ENCODE measurements at regions not wholly inside any gene's neighbourhood (a gene's known extent, or its start where the extent isn't known, plus 50 kb on each side); places are given as distances from the start of the nearest gene placed in this dataset.
"Not testable (repeated sequence)": the region's sequence is repeated elsewhere in the genome, so short reads cannot be mapped to it uniquely, and the experiment has no call there.

- Mint-ChIP-seq H3K9me3 (no peaks in the 10 kb centered on the region), H3K36me3 (no peaks in the 10 kb centered on the region), H3K27me3 (ENCODE audit: low read depth in 3 of 3) (peaks cover 1 to 11% (median 4%) of the 10 kb centered on the region in 3 donors), H3K4me1 (no peaks in the 10 kb centered on the region), H3K27ac (no peak overlapping the region), H3K4me3 (no peak overlapping the region)
- DNase-seq, result no peak
Observed at GRCh38 chr3:27779176-27779575, 57.1 kb upstream of the EOMES start.

GRCh38 chr3:27789420-27789819 lies 67.3 kb upstream of the EOMES start:
- peaks cover 0 to 4% (median 4%) of the 10 kb centered on the region in 3 donors for H3K36me3 Mint-ChIP-seq
- H3K27ac Mint-ChIP-seq, result no peak overlapping the region
- no peaks in the 10 kb centered on the region for H3K9me3 Mint-ChIP-seq
- no peak overlapping the region for H3K4me3 Mint-ChIP-seq
- no peak for DNase-seq
- peaks cover 6 to 8% (median 7%) of the 10 kb centered on the region in 3 donors for H3K27me3 Mint-ChIP-seq (ENCODE audit: low read depth in 3 of 3)
- no peaks in the 10 kb centered on the region for H3K4me1 Mint-ChIP-seq

- no peak for DNase-seq
- Mint-ChIP-seq H3K4me1 (no peaks in the 10 kb centered on the region), H3K36me3 (peaks cover 0 to 3% (median 0%) of the 10 kb centered on the region in 3 donors), H3K4me3 (no peak overlapping the region), H3K27ac (no peak overlapping the region), H3K9me3 (peaks cover 0 to 2% (median 0%) of the 10 kb centered on the region in 6 donors), H3K27me3 (ENCODE audit: low read depth in 3 of 3) (peaks cover 0 to 10% (median 7%) of the 10 kb centered on the region in 3 donors)
Observed at GRCh38 chr3:27791956-27792355, 69.8 kb upstream of the EOMES start.

- Mint-ChIP-seq H3K27me3 (ENCODE audit: low read depth in 3 of 3) (peaks cover 2 to 10% (median 5%) of the 10 kb centered on the region in 3 donors), H3K9me3 (peaks cover 0 to 2% (median 0%) of the 10 kb centered on the region in 6 donors), H3K36me3 (peaks cover 0 to 3% (median 0%) of the 10 kb centered on the region in 3 donors), H3K4me1 (no peaks in the 10 kb centered on the region), H3K4me3 (no peak overlapping the region), H3K27ac (no peak overlapping the region)
- no peak for DNase-seq
Observed at GRCh38 chr3:27792869-27793268, 70.7 kb upstream of the EOMES start.

- H3K4me3 Mint-ChIP-seq, result no peak overlapping the region
- H3K36me3 Mint-ChIP-seq, result peaks cover 0 to 3% (median 0%) of the 10 kb centered on the region in 3 donors
- H3K27me3 Mint-ChIP-seq (ENCODE audit: low read depth in 3 of 3), result peaks cover 2 to 10% (median 7%) of the 10 kb centered on the region in 3 donors
- no peaks in the 10 kb centered on the region for H3K4me1 Mint-ChIP-seq
- DNase-seq, result no peak
- peaks cover 0 to 2% (median 0%) of the 10 kb centered on the region in 6 donors for H3K9me3 Mint-ChIP-seq
- no peak overlapping the region for H3K27ac Mint-ChIP-seq
Observed at GRCh38 chr3:27794211-27794610, 72.1 kb upstream of the EOMES start.

- Mint-ChIP-seq H3K27me3 (ENCODE audit: low read depth in 3 of 3) (peaks cover 6 to 7% (median 6%) of the 10 kb centered on the region in 3 donors), H3K4me3 (no peak overlapping the region), H3K4me1 (no peaks in the 10 kb centered on the region), H3K36me3 (peaks cover 0 to 3% (median 0%) of the 10 kb centered on the region in 3 donors), H3K27ac (no peak overlapping the region), H3K9me3 (peaks cover 0 to 2% (median 0%) of the 10 kb centered on the region in 6 donors)
- DNase-seq, result no peak
Observed at GRCh38 chr3:27796365-27796875, 74.3 kb upstream of the EOMES start.

- Mint-ChIP-seq H3K36me3 (peaks cover 0 to 3% (median 0%) of the 10 kb centered on the region in 3 donors), H3K27me3 (ENCODE audit: low read depth in 3 of 3) (peaks cover 6 to 8% (median 6%) of the 10 kb centered on the region in 3 donors)
- no peak for DNase-seq
Observed at GRCh38 chr3:27797773-27798172, 75.7 kb upstream of the EOMES start.

GRCh38 chr3:27800261-27800660 lies 78.1 kb upstream of the EOMES start:
- Mint-ChIP-seq H3K27me3 (ENCODE audit: low read depth in 3 of 3) (peaks cover 2 to 6% (median 6%) of the 10 kb centered on the region in 3 donors), H3K4me3 (no peak overlapping the region), H3K9me3 (peaks cover 0 to 2% (median 0%) of the 10 kb centered on the region in 6 donors), H3K36me3 (peaks cover 0 to 3% (median 0%) of the 10 kb centered on the region in 3 donors), H3K27ac (no peak overlapping the region), H3K4me1 (no peaks in the 10 kb centered on the region)
- DNase-seq, result no peak

More at GRCh38 chr3:27797773-27798172, 75.7 kb upstream of the EOMES start:
- Mint-ChIP-seq H3K4me1 (no peaks in the 10 kb centered on the region), H3K4me3 (no peak overlapping the region), H3K9me3 (peaks cover 0 to 2% (median 0%) of the 10 kb centered on the region in 6 donors), H3K27ac (no peak overlapping the region)

- Mint-ChIP-seq H3K27ac (no peak overlapping the region), H3K36me3 (no peaks in the 10 kb centered on the region), H3K4me3 (no peak overlapping the region), H3K4me1 (no peaks in the 10 kb centered on the region), H3K9me3 (no peaks in the 10 kb centered on the region), H3K27me3 (ENCODE audit: low read depth in 3 of 3) (peaks cover 1 to 6% (median 3%) of the 10 kb centered on the region in 3 donors)
- no peak for DNase-seq
Observed at GRCh38 chr3:27802425-27802824, 80.3 kb upstream of the EOMES start.

GRCh38 chr3:27802849-27803248 lies 80.7 kb upstream of the EOMES start:
- H3K27me3 Mint-ChIP-seq (ENCODE audit: low read depth in 3 of 3), result peaks cover 3 to 4% (median 3%) of the 10 kb centered on the region in 3 donors
- H3K4me1 Mint-ChIP-seq, result no peaks in the 10 kb centered on the region
- H3K4me3 Mint-ChIP-seq, result no peak overlapping the region
- no peaks in the 10 kb centered on the region for H3K9me3 Mint-ChIP-seq
- no peak overlapping the region for H3K27ac Mint-ChIP-seq
- H3K36me3 Mint-ChIP-seq, result no peaks in the 10 kb centered on the region
- no peak for DNase-seq

- no peak for DNase-seq
- Mint-ChIP-seq H3K36me3 (no peaks in the 10 kb centered on the region), H3K4me1 (no peaks in the 10 kb centered on the region), H3K27ac (no peak overlapping the region), H3K9me3 (no peaks in the 10 kb centered on the region), H3K27me3 (ENCODE audit: low read depth in 3 of 3) (peaks cover 0 to 6% (median 5%) of the 10 kb centered on the region in 3 donors), H3K4me3 (no peak overlapping the region)
Observed at GRCh38 chr3:27805282-27805681, 83.2 kb upstream of the EOMES start.

GRCh38 chr3:27813255-27813654 lies 91.1 kb upstream of the EOMES start:
- DNase-seq, result no peak
- H3K36me3 Mint-ChIP-seq, result peaks cover 0 to 5% (median 0%) of the 10 kb centered on the region in 3 donors
- H3K27me3 Mint-ChIP-seq (ENCODE audit: low read depth in 3 of 3), result peaks cover 0 to 4% (median 4%) of the 10 kb centered on the region in 3 donors
- H3K4me1 Mint-ChIP-seq, result no peaks in the 10 kb centered on the region
- H3K27ac Mint-ChIP-seq, result no peak overlapping the region
- H3K9me3 Mint-ChIP-seq, result no peaks in the 10 kb centered on the region
- H3K4me3 Mint-ChIP-seq, result no peak overlapping the region

- not testable (repeated sequence) for H3K27ac Mint-ChIP-seq; H3K4me3 Mint-ChIP-seq; DNase-seq; H3K9me3 Mint-ChIP-seq; H3K4me1 Mint-ChIP-seq; H3K36me3 Mint-ChIP-seq; H3K27me3 Mint-ChIP-seq (ENCODE audit: low read depth in 3 of 3)
Observed at GRCh38 chr3:27821609-27822008, 99.5 kb upstream of the EOMES start.

GRCh38 chr3:27824312-27825200 lies 102.4 kb upstream of the EOMES start:
- H3K4me1 Mint-ChIP-seq, result peaks cover 23 to 32% of the 10 kb centered on the region in 2 donors
- H3K36me3 Mint-ChIP-seq, result peaks cover 0 to 4% (median 0%) of the 10 kb centered on the region in 3 donors
- no peaks in the 10 kb centered on the region for H3K9me3 Mint-ChIP-seq
- peaks cover 0 to 8% (median 0%) of the 10 kb centered on the region in 3 donors for H3K27me3 Mint-ChIP-seq (ENCODE audit: low read depth in 3 of 3)
- DNase-seq, result no peak
- H3K4me3 Mint-ChIP-seq, result no peak overlapping the region
- no peak overlapping the region for H3K27ac Mint-ChIP-seq

Measured in immature natural killer cell (primary cell).